ENCODE measurements at regions not wholly inside any gene's neighbourhood (a gene's known extent, or its start where the extent isn't known, plus 50 kb on each side); places are given as distances from the start of the nearest gene placed in this dataset.
"Not testable (repeated sequence)": the region's sequence is repeated elsewhere in the genome, so short reads cannot be mapped to it uniquely, and the experiment has no call there.

DNA sequence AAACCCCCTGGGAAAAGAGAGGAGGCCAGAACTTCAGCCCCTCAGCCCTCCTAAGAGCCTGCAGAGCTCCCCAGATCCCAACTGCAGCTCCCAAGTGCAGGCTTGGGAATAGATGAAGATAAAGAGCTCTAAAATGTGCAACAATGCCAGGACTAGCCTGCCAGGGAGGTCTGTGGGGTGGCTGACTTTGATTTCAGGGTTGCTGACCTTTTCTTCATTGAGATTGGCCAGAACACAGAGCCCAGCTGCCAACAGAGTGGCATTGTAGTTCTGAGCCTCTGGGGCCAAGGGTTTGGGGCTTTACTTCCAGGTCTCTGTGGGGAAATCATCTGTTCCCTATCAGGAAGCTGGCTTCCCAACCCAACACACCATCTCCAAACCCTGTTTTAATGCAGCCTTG, 120.6 kb downstream of the COPRS start:
- H3K27me3 ChIP-seq, result no peaks in the 10 kb centered on the region
- DNase-seq, result no peak
- intact Hi-C loops (cut with DNase I), result no loop called here
- no peak for ATAC-seq
- H3K27ac ChIP-seq, result no peak overlapping the region
- no peaks in the 10 kb centered on the region for H3K4me1 ChIP-seq
- TF ChIP-seq, protein P1, sequence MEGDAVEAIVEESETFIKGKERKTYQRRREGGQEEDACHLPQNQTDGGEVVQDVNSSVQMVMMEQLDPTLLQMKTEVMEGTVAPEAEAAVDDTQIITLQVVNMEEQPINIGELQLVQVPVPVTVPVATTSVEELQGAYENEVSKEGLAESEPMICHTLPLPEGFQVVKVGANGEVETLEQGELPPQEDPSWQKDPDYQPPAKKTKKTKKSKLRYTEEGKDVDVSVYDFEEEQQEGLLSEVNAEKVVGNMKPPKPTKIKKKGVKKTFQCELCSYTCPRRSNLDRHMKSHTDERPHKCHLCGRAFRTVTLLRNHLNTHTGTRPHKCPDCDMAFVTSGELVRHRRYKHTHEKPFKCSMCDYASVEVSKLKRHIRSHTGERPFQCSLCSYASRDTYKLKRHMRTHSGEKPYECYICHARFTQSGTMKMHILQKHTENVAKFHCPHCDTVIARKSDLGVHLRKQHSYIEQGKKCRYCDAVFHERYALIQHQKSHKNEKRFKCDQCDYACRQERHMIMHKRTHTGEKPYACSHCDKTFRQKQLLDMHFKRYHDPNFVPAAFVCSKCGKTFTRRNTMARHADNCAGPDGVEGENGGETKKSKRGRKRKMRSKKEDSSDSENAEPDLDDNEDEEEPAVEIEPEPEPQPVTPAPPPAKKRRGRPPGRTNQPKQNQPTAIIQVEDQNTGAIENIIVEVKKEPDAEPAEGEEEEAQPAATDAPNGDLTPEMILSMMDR (IDR thresholded peaks at IDR 0.05), result no peak
- TF ChIP-seq POLR2A (IDR thresholded peaks at IDR 0.05), result no peak
- no peaks in the 10 kb centered on the region for H3K9me3 ChIP-seq
- no peaks in the 10 kb centered on the region for H3K36me3 ChIP-seq (replicated peaks in 1 of 2; ENCODE audit: insufficient read depth in 1 of 2, low read depth in 2 of 2)
- H3K4me3 ChIP-seq, result no peak overlapping the region

DNA sequence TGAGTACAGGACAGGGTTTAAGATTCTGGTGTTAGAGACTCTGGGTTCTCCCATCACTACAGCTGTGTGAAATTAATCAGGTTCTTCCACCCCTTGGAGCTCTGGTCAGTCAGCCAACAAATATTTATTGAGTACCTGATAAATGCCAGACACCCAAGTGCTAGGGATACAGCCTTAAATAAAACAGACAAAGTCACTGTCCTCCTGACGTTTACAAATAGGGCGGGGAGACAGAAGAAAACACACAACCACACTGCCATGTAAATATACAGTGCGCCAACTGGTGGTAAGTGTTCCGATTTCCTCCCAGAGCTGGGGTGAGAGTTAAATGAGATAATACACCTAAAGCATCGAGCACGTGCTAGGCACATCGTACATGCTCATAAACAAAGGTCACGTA, 121.0 kb downstream of the COPRS start:
- Histone ChIP-seq H3K27ac (no peak overlapping the region), H3K36me3 (replicated peaks in 1 of 2; ENCODE audit: insufficient read depth in 1 of 2, low read depth in 2 of 2) (no peaks in the 10 kb centered on the region), H3K4me1 (no peaks in the 10 kb centered on the region), H3K27me3 (no peaks in the 10 kb centered on the region), H3K4me3 (no peak overlapping the region), H3K9me3 (no peaks in the 10 kb centered on the region)
- no peak for DNase-seq
- intact Hi-C loops (cut with DNase I), result no loop called here
- 62 to 77% methylated on average over 8 of the region's 8 CpGs for WGBS, 2 donors
- no peak for ATAC-seq
- TF ChIP-seq, protein P1 (IDR thresholded peaks at IDR 0.05), result no peak
- no peak for TF ChIP-seq POLR2A (IDR thresholded peaks at IDR 0.05)

DNA sequence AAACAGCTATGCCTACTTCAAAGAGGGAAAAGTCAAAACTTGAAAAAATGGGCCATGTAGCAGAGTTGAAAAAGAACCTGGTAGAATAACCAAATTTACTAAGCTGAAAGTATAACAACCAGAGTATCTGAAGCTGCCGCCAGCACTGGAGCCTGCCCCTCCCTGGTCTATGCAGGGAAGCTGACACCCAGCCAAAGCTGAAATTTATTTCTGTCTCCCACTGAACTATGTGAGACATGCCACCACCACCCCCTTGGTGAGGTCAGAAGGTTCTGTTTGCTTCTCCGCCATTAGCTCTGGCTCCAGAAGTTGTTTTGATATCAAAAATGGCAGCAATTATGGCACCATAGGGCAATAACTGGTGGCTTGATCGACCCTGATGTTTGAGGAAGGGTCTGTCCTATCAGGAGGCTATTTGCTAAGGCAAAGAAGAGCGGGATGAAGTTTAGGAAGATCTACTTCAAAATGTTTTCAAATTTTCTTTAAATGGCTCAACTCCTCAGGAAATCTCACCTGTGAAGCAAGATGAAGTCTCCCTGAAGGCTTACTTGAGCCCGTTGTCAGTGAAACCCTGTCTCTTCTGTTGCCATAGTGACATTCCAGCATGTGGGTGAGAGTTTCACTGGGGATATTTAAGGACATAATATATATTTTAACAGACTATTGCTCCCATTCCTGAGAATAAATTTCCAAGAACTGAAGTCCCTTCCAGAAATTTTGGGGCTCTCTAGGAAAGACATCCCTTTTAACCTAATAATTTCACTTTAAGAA, 122.0 kb downstream of the COPRS start:
- no peak overlapping the region for H3K4me3 ChIP-seq
- intact Hi-C loops (cut with DNase I), result no loop called here
- H3K27me3 ChIP-seq, result no peaks in the 10 kb centered on the region
- no peak for ATAC-seq
- DNase-seq, result no peak
- no peaks in the 10 kb centered on the region for H3K36me3 ChIP-seq (replicated peaks in 1 of 2; ENCODE audit: insufficient read depth in 1 of 2, low read depth in 2 of 2)
- no peaks in the 10 kb centered on the region for H3K9me3 ChIP-seq
- no peaks in the 10 kb centered on the region for H3K4me1 ChIP-seq
- TF ChIP-seq, protein P1 (IDR thresholded peaks at IDR 0.05), result no peak
- H3K27ac ChIP-seq, result no peak overlapping the region
- WGBS, 2 donors, result 62 to 74% methylated on average over 5 of the region's 5 CpGs

DNA sequence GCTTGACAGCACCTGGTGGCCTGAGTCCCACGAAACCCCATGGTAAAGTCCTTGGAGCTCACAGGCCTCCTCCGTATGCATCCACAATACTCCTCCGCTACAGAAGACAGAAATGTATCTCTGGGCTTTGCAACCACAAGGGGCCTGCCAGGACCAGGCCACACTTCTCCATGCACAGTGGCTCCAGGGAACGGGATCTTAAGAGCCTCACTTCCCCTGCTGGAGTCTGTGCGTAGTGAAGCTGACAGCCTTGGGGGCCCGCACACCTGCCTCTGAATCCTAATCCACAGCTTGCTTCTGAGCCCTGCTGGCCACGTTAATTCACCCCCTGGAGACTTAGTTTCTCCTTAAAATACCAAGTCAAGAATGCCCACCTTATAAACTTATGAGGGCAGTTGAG, 125.7 kb downstream of the COPRS start:
- intact Hi-C loops (cut with DNase I), result no loop called here
- Histone ChIP-seq H3K27me3 (no peaks in the 10 kb centered on the region), H3K36me3 (replicated peaks in 1 of 2; ENCODE audit: insufficient read depth in 1 of 2, low read depth in 2 of 2) (no peaks in the 10 kb centered on the region), H3K9me3 (no peaks in the 10 kb centered on the region), H3K4me3 (no peak overlapping the region), H3K27ac (no peak overlapping the region), H3K4me1 (no peaks in the 10 kb centered on the region)
- ATAC-seq (no peak), DNase-seq (no peak)
- TF ChIP-seq POLR2A (IDR thresholded peaks at IDR 0.05), result no peak
- TF ChIP-seq, protein P1 (IDR thresholded peaks at IDR 0.05), result no peak
- 86% methylated on average over 5 to 6 of the region's 7 CpGs for WGBS, 2 donors

DNA sequence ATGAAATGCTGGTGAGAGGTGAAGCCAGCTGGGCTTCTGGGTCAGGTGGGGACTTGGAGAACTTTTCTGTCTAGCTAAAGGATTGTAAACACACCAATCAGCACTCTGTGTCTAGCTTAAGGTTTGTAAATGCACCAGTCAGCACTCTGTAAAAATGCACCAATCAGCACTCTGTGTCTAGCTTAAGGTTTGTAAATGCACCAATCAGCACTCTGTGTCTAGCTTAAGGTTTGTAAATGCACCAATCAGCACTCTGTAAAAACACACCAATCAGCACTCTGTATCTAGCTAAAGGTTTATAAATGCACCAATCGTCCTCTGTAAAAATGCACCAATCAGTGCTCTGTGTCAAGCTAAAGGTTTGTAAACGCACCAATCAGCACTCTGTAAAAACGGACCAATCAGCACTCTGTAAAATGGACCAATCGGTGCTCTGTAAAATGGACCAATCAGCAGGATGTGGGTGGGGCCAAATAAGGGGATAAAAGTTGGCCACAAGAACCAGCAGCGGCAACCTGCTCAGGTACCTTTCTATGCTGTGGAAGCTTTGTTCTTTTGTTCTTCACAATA, 127.4 kb downstream of the COPRS start:
- ATAC-seq; H3K9me3 ChIP-seq; H3K27ac ChIP-seq; H3K36me3 ChIP-seq (replicated peaks in 1 of 2; ENCODE audit: insufficient read depth in 1 of 2, low read depth in 2 of 2); H3K4me1 ChIP-seq; intact Hi-C loops (cut with DNase I); H3K27me3 ChIP-seq; H3K4me3 ChIP-seq; DNase-seq: not testable (repeated sequence)
- WGBS, 2 donors, result 90 to 91% methylated on average over 5 of the region's 5 CpGs
